ENCODE measurements at regions not wholly inside any gene's neighbourhood (a gene's known extent, or its start where the extent isn't known, plus 50 kb on each side); places are given as distances from the start of the nearest gene placed in this dataset.

- TF ChIP-seq CTCF (IDR thresholded peaks at IDR 0.05) (no peak), ZFX (IDR thresholded peaks at IDR 0.05; ENCODE audit: borderline replicate concordance) (no peak)
Observed at GRCh38 chr10:28429573-28430216, 103.2 kb upstream of the WAC start.

Data from 22Rv1 (cell line).